ENCODE measurements at regions not wholly inside any gene's neighbourhood (a gene's known extent, or its start where the extent isn't known, plus 50 kb on each side); places are given as distances from the start of the nearest gene placed in this dataset.

GRCh38 chr1:199727682-199728081 is 299.8 kb upstream of the NR5A2 start:
- no peak for TF ChIP-seq LARP7 (IDR thresholded peaks at IDR 0.05)
- TF ChIP-seq E4F1 (IDR thresholded peaks at IDR 0.05; ENCODE audit: borderline replicate concordance, partially characterized antibody), result no peak
- ChIA-PET RAD21 (ENCODE audit: unreplicated experiment) (no interaction called here), CTCF (no interaction called here), POLR2A (no interaction called here), SMC1A (ENCODE audit: uncharacterized antibody, unreplicated experiment) (no interaction called here)
- 79% methylated on average over 2 of the region's 2 CpGs for WGBS (ENCODE audit: insufficient coverage, insufficient replicate concordance, low lambda C conversion rate, missing lambda C conversion rate)
- BruUV-seq (replicated peaks), result no TSS peak
- H3K27me3 ChIP-seq (replicated peaks in 1 of 2; ENCODE audit: control insufficient read depth in 2 of 2, insufficient read depth in 2 of 2, low read length in 1 of 2), result no peaks in the 10 kb centered on the region
- no peak overlapping the region for H3K27ac ChIP-seq (ENCODE audit: control insufficient read depth, insufficient read depth)
- no peaks in the 10 kb centered on the region for H3K79me2 ChIP-seq (ENCODE audit: control insufficient read depth, insufficient read depth, low read length)
- ATAC-seq, result no peak
- no peak for FAIRE-seq
- intact Hi-C loops (cut with micrococcal nuclease; ENCODE audit: unreplicated experiment) (no loop called here), in situ Hi-C loops (cut with MboI) (no loop called here)
- no peaks in the 10 kb centered on the region for H3K36me3 ChIP-seq (ENCODE audit: control insufficient read depth in 2 of 2, insufficient read depth in 2 of 2, low read length in 1 of 2)
- H3K9me3 ChIP-seq (replicated peaks; ENCODE audit: control insufficient read depth, insufficient read depth, low read length), result no peaks in the 10 kb centered on the region
- no peak overlapping the region for H3K9ac ChIP-seq (ENCODE audit: control insufficient read depth, insufficient read depth, low read length)
- no peak overlapping the region for H3K4me3 ChIP-seq
- no peak for DNase-seq (ENCODE audit: low read depth, low spot score)
- H3K4me2 ChIP-seq (ENCODE audit: control insufficient read depth, insufficient read depth), result no peak overlapping the region
- no peaks in the 10 kb centered on the region for H4K20me1 ChIP-seq (ENCODE audit: control insufficient read depth, insufficient read depth)
- no peak overlapping the region for H2AFZ ChIP-seq (ENCODE audit: control insufficient read depth, low read depth, low read length)
- H3K4me1 ChIP-seq (ENCODE audit: control insufficient read depth, insufficient read depth, low read length), result no peaks in the 10 kb centered on the region; the same call in 1 of the 2 replicates

GRCh38 chr1:199728345-199728744 is 299.2 kb upstream of the NR5A2 start:
- POLR2A ChIA-PET, result no interaction called here
- ATAC-seq (no peak), FAIRE-seq (no peak)
- TF ChIP-seq CEBPZ (IDR thresholded peaks at IDR 0.05; ENCODE audit: low read depth, low read length), result no peak
- TF ChIP-seq IRF5 (IDR thresholded peaks at IDR 0.05; ENCODE audit: borderline replicate concordance), result no peak
- TF ChIP-seq ZZZ3 (IDR thresholded peaks at IDR 0.05; ENCODE audit: control insufficient read depth, insufficient read length, low read depth), result no peak
- no peak for TF ChIP-seq NFIC (IDR thresholded peaks at IDR 0.05; ENCODE audit: low read depth, low read length)
- TF ChIP-seq BCL11A (IDR thresholded peaks at IDR 0.05; ENCODE audit: low read depth, low read length), result no peak
- no peak for TF ChIP-seq RAD21 (IDR thresholded peaks at IDR 0.05; ENCODE audit: insufficient read depth, low read depth, low read length)

More at GRCh38 chr1:199728345-199728744, 299.2 kb upstream of the NR5A2 start:
- RAD21 ChIA-PET (ENCODE audit: unreplicated experiment), result no interaction called here
- H3K4me3 ChIP-seq, result no peak overlapping the region
- no TSS peak for BruUV-seq (replicated peaks)
- no peaks in the 10 kb centered on the region for H3K9me3 ChIP-seq (replicated peaks; ENCODE audit: control insufficient read depth, insufficient read depth, low read length)
- no peaks in the 10 kb centered on the region for H4K20me1 ChIP-seq (ENCODE audit: control insufficient read depth, insufficient read depth)
- H3K9ac ChIP-seq (ENCODE audit: control insufficient read depth, insufficient read depth, low read length), result no peak overlapping the region
- no peak overlapping the region for H3K4me2 ChIP-seq (ENCODE audit: control insufficient read depth, insufficient read depth)
- H3K79me2 ChIP-seq (ENCODE audit: control insufficient read depth, insufficient read depth, low read length), result no peaks in the 10 kb centered on the region
- SMC1A ChIA-PET (ENCODE audit: uncharacterized antibody, unreplicated experiment), result no interaction called here
- WGBS (ENCODE audit: insufficient coverage, insufficient replicate concordance, low lambda C conversion rate, missing lambda C conversion rate), result 3% methylated on average over 2 of the region's 2 CpGs
- in situ Hi-C loops (cut with MboI) (no loop called here), intact Hi-C loops (cut with micrococcal nuclease; ENCODE audit: unreplicated experiment) (no loop called here)
- DNase-seq (ENCODE audit: low read depth, low spot score), result no peak
- no peaks in the 10 kb centered on the region for H3K27me3 ChIP-seq (replicated peaks in 1 of 2; ENCODE audit: control insufficient read depth in 2 of 2, insufficient read depth in 2 of 2, low read length in 1 of 2)
- CTCF ChIA-PET, result no interaction called here
- H3K27ac ChIP-seq (ENCODE audit: control insufficient read depth, insufficient read depth), result no peak overlapping the region
- H3K4me1 ChIP-seq (ENCODE audit: control insufficient read depth, insufficient read depth, low read length), result no peaks in the 10 kb centered on the region; the same call in 1 of the 2 replicates
- H2AFZ ChIP-seq (ENCODE audit: control insufficient read depth, low read depth, low read length), result no peak overlapping the region
- H3K36me3 ChIP-seq (ENCODE audit: control insufficient read depth in 2 of 2, insufficient read depth in 2 of 2, low read length in 1 of 2), result no peaks in the 10 kb centered on the region
